ENCODE measurements at regions not wholly inside any gene's neighbourhood (a gene's known extent, or its start where the extent isn't known, plus 50 kb on each side); places are given as distances from the start of the nearest gene placed in this dataset.

DNA sequence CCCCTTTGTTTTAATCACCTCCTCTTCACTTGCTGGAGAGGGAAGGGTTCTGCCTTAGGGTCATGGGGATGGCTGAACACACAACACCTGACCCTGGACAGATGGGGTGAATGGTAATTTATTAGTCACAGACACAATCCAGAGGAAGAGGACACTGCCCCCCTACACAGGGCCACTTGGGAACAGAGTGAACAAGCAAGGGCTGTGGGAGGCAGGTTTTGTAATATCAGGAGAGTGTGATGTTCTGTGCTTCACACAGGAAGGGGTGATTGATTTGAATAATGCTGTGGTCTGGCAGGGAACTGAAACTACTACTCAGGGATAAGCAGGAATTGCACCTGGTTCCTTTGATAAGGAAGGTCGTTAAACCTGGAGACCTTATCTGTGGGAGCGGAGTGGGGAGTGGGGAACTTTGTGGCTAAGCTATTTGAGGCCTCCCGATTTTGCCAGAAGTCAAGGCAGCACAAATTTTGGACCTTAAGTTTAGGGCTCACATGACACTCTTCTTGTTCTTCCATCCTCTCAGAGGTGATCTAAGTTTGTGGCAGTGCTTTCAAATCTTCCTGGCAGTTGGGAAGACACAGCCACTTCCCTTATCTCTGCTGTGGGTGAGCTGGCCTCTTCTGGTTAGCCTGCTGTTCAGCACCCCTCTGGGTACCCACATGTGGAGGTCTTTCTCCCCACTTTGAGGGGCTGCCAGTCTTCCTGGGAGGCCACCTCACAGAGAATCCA, 77.8 kb downstream of the CD164 start (continued):
- TF ChIP-seq, protein P1, sequence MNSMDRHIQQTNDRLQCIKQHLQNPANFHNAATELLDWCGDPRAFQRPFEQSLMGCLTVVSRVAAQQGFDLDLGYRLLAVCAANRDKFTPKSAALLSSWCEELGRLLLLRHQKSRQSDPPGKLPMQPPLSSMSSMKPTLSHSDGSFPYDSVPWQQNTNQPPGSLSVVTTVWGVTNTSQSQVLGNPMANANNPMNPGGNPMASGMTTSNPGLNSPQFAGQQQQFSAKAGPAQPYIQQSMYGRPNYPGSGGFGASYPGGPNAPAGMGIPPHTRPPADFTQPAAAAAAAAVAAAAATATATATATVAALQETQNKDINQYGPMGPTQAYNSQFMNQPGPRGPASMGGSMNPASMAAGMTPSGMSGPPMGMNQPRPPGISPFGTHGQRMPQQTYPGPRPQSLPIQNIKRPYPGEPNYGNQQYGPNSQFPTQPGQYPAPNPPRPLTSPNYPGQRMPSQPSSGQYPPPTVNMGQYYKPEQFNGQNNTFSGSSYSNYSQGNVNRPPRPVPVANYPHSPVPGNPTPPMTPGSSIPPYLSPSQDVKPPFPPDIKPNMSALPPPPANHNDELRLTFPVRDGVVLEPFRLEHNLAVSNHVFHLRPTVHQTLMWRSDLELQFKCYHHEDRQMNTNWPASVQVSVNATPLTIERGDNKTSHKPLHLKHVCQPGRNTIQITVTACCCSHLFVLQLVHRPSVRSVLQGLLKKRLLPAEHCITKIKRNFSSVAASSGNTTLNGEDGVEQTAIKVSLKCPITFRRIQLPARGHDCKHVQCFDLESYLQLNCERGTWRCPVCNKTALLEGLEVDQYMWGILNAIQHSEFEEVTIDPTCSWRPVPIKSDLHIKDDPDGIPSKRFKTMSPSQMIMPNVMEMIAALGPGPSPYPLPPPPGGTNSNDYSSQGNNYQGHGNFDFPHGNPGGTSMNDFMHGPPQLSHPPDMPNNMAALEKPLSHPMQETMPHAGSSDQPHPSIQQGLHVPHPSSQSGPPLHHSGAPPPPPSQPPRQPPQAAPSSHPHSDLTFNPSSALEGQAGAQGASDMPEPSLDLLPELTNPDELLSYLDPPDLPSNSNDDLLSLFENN (IDR thresholded peaks at IDR 0.05; ENCODE audit: low read depth in 2 of 2, low read length in 2 of 2) = peak in 1 of 2 experiments; percentile 99; a peak in 2 of 4 replicates
- no peak for TF ChIP-seq THRAP3 (IDR thresholded peaks at IDR 0.05; ENCODE audit: borderline replicate concordance)
- TF ChIP-seq, protein P2, sequence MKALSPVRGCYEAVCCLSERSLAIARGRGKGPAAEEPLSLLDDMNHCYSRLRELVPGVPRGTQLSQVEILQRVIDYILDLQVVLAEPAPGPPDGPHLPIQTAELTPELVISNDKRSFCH (CRISPR knock-in tag; IDR thresholded peaks at IDR 0.05) = no peak
- TF ChIP-seq, protein P2 (tag; IDR thresholded peaks at IDR 0.05) = peak; percentile 96
- no peak for TF ChIP-seq NUFIP1 (IDR thresholded peaks at IDR 0.05; ENCODE audit: partially characterized antibody)
- TF ChIP-seq COPS2 (conservative IDR thresholded peaks at IDR 0.05) = no peak
- no peak for TF ChIP-seq NR3C1 (CRISPR knock-in tag; IDR thresholded peaks at IDR 0.05)
- no peak for TF ChIP-seq JUNB (CRISPR knock-in tag; conservative IDR thresholded peaks at IDR 0.05)
- TF ChIP-seq ZFX (CRISPR knock-in tag; IDR thresholded peaks at IDR 0.05) = peak; percentile 60
- no peak for TF ChIP-seq TCF7L2 (IDR thresholded peaks at IDR 0.05; ENCODE audit: low read depth, low read length)
- no peak for TF ChIP-seq BRD4 (IDR thresholded peaks at IDR 0.05)

Data from K562 (cell line).